ENCODE measurements at regions not wholly inside any gene's neighbourhood (a gene's known extent, or its start where the extent isn't known, plus 50 kb on each side); places are given as distances from the start of the nearest gene placed in this dataset.

GRCh38 chr2:120846406-120847095 lies 110.9 kb downstream of the GLI2 start:
- peaks cover 0 to 8% (median 4%) of the 10 kb centered on the region in 4 donors for H3K9me3 ChIP-seq
- ATAC-seq (ENCODE audit: low FRiP score in 2 of 2) (no peak), DNase-seq (no peak)
- no peaks in the 10 kb centered on the region for H3K27me3 ChIP-seq
- no peak overlapping the region for H3K27ac ChIP-seq
- H3K4me1 ChIP-seq, result no peaks in the 10 kb centered on the region
- H3K4me3 ChIP-seq, result no peak overlapping the region
- 82 to 91% methylated on average over 8 to 14 of the region's 14 CpGs for WGBS, 2 donors
- no peak for TF ChIP-seq POLR2A (IDR thresholded peaks at IDR 0.05)
- TF ChIP-seq POLR2AphosphoS5 (IDR thresholded peaks at IDR 0.05), result no peak
- no peak for TF ChIP-seq EP300 (IDR thresholded peaks at IDR 0.05)
- TF ChIP-seq CTCF (IDR thresholded peaks at IDR 0.05), result no peak
- H3K36me3 ChIP-seq, result no peaks in the 10 kb centered on the region

DNA sequence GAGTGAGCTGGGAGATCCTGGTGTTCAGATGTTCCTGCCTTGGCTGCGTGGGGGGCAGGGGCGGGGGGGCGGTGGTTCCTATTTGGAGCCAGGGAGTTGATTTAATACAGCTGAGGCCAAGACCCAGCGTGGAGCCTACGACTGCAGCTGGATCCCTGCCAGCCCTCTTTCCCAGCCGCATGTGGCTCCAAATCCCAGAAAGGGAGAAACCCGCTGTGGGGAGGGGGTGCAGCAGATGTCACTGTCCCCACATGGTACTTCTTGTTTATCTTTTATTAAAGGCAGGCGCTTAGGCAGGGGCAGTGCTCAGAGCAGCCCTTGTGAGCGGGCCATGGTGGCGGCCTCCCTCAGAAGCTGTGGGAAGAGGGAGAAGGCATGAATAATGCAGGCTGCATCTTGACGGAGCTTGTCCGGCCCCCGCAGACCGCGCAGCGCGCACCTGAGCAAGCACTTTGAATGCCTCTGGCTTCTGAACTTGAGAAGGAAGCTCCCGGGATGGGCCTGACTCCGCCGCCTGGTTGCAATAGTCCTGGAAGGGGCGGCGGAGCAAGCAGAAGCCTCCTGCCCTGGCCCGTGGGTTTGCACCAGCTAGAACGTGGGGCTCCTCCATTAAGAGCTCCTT lies 112.1 kb downstream of the GLI2 start:
- no peak for TF ChIP-seq CTCF (IDR thresholded peaks at IDR 0.05)
- no peak for TF ChIP-seq POLR2A (IDR thresholded peaks at IDR 0.05)
- no peak for TF ChIP-seq POLR2AphosphoS5 (IDR thresholded peaks at IDR 0.05)
- no peak for TF ChIP-seq EP300 (IDR thresholded peaks at IDR 0.05)
- Histone ChIP-seq H3K27me3 (no peaks in the 10 kb centered on the region), H3K4me1 (no peaks in the 10 kb centered on the region), H3K27ac (no peak overlapping the region), H3K4me3 (no peak overlapping the region), H3K36me3 (no peaks in the 10 kb centered on the region), H3K9me3 (peaks cover 0 to 8% (median 4%) of the 10 kb centered on the region in 4 donors)
- no peak for ATAC-seq (ENCODE audit: low FRiP score in 2 of 2)
- peak in 1 of 2 donors; percentile 77 for DNase-seq
- 72% methylated on average over 24 of the region's 24 CpGs; no CpG with 5 or more reads in 1 of the 2 donors for WGBS, 2 donors

GRCh38 chr2:120849278-120849677 lies 113.6 kb downstream of the GLI2 start:
- Histone ChIP-seq H3K27ac (no peak overlapping the region), H3K4me3 (no peak overlapping the region), H3K36me3 (no peaks in the 10 kb centered on the region), H3K9me3 (peaks cover 0 to 8% (median 4%) of the 10 kb centered on the region in 4 donors), H3K4me1 (no peaks in the 10 kb centered on the region), H3K27me3 (no peaks in the 10 kb centered on the region)
- ATAC-seq (ENCODE audit: low FRiP score in 2 of 2) (no peak), DNase-seq (no peak)
- TF ChIP-seq POLR2A (IDR thresholded peaks at IDR 0.05), result no peak
- no peak for TF ChIP-seq POLR2AphosphoS5 (IDR thresholded peaks at IDR 0.05)
- no peak for TF ChIP-seq EP300 (IDR thresholded peaks at IDR 0.05)
- no peak for TF ChIP-seq CTCF (IDR thresholded peaks at IDR 0.05)
- 91 to 98% methylated on average over 2 of the region's 2 CpGs for WGBS, 2 donors

DNA sequence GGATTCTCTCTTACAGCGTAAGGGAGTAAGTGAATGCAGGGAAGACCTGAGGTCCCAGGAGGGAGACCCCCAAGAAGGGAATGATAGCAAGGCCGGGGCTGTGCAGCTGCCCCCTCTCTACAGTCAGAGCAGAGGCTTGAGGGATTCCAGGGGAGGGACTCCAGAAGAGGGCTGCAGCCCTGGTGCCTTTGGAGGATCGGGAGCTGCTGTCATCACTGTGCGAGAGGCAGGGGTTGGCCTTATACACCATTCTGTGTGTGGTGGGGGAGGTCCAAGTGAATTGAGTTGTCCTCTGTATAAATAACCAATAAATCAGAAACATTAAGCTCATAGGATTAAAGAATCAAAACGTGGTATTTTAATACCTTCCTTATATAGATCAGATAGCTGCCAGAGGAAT lies 114.9 kb downstream of the GLI2 start:
- TF ChIP-seq CTCF (IDR thresholded peaks at IDR 0.05) (no peak), POLR2A (IDR thresholded peaks at IDR 0.05) (no peak), EP300 (IDR thresholded peaks at IDR 0.05) (no peak), POLR2AphosphoS5 (IDR thresholded peaks at IDR 0.05) (no peak)
- no peak for ATAC-seq (ENCODE audit: low FRiP score in 2 of 2)
- H3K9me3 ChIP-seq, result peaks cover 0 to 8% (median 4%) of the 10 kb centered on the region in 4 donors
- H3K27me3 ChIP-seq, result no peaks in the 10 kb centered on the region
- no peaks in the 10 kb centered on the region for H3K4me1 ChIP-seq
- no peaks in the 10 kb centered on the region for H3K36me3 ChIP-seq
- no peak overlapping the region for H3K27ac ChIP-seq
- DNase-seq, result no peak
- H3K4me3 ChIP-seq, result no peak overlapping the region
- WGBS, 2 donors, result 81 to 84% methylated on average over 5 of the region's 5 CpGs

Data from upper lobe of left lung (tissue), 6 donors.